NCI-H2107 treated with DMSO at 0.1 percent for 48 hours (cell line): ENCODE measurements at regions not wholly inside any gene's neighbourhood (a gene's known extent, or its start where the extent isn't known, plus 50 kb on each side); places are given as distances from the start of the nearest gene placed in this dataset.
"Not testable (repeated sequence)": the region's sequence is repeated elsewhere in the genome, so short reads cannot be mapped to it uniquely, and the experiment has no call there.

ENCODE experiments used
- DNase-seq: peaks from one replicate; lab custom pipeline; 2025; ENCODE audit not compliant: unreplicated experiment; lab: John Stamatoyannopoulos, UW

DNA sequence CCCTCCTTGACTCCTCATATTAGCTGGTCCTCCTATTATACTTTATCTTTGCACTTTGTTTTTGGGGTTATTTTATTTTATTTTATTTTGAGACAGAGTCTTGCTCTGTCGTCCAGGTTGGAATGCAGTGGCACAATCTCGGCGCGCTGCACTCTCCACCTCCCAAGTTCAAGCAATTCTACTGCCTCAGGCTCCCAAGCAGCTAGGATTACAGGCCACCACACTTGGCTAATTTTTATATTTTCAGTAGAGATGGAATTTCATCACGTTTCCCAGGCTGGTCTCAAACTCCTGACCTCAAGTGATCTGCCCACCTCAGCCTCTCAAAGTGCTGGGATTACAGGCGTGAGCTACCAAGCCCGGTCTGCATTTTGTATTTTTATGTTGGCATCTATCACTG, 126.7 kb downstream of the FOXB1 start:
- no peak for DNase-seq

DNA sequence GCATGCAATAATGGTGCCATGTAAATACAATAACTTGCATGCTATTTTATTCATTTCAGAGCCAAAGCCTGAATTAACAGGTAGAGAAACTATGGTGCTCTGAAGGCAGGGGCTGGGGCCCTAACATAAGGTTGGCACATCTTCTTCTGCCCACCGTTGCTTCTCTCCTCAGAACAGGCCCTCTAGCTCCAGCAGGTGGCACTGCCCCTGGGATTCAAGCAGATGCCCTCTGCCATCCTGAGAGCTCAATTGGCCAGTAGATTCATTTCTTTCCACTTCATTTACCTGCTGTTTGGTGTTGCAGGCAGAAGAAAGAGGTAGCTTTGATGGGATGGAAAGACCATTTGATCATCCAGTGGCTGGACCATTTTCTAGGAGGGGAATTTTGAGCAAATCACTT, 130.5 kb downstream of the FOXB1 start:
- DNase-seq, result no peak

DNA sequence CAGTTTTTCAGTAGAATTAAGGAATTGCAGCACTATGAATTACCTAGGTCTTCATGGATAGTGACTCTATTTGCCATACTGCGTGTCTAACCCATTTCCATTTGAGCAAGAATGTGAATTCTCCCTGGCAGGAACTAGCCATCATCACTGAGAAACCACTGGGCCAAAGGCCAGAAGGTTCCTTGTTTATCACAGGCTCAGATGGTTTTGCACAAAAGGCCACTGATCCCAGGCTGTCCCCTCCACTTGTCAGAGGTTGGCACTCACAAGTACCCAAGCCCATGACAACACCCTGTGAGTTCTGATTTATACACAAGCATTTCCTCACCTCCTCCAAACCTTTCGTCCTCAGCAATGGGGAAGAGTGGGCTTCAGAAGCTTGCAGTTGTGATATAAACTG, 131.8 kb downstream of the FOXB1 start:
- DNase-seq, result no peak

DNA sequence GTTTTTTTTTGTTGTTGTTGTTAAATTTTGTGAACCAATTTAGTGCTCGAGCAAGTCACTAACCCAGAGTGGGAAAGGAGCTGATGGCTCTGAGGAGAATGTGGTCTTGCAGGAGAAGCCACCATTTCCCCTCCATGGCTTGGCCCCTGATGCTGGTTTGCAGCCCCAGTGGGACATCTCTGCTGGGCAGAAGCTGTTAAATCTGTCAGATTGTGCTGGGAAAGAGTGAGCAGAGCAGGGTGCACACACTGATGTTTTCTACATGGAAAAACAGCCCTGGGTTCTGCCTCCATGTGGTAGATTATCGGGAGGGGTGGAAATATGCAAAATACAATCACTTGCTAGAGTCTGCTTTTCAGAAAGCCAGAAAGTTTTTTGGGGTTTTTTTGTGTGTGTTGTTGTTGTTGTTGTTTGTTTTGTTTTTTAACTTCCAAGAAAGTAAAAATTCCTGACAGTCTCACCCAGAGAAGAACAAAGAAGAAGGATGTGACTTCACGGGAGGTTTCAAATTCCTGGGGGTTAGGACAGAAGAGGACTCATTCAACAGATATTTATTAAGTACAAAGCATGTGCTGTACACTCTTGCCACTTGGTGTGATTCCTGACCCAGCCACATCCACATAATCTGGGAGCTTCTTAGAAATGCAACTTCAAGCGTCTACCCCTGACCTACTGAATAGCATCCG, 133.7 kb downstream of the FOXB1 start:
- DNase-seq, result no peak

DNA sequence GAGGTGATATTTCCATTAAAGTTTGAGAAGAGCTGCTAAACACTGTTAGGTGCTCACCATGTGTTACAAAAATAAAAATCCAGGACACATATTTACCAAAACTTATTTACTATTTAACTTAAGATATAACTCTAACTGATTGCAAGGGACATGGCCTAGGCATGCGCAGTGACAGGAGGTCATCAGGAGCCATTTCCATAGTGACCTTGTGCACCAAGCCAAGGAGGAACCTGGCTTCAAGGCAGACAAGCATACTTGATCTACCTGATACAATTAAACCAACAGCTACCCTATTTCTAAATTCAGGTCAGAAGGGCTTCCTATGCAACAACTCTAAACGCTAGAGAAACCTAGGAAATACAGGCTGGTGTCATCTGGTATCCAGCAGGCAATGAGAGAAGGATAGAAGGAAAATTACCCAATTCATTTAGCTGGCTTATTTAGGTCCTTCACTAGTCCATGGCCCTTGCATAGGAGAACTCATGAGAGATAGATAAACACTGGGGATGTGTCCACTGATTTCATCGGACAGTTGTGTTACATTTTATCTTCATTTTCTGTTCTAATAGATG, 134.4 kb downstream of the FOXB1 start:
- DNase-seq, result no peak

DNA sequence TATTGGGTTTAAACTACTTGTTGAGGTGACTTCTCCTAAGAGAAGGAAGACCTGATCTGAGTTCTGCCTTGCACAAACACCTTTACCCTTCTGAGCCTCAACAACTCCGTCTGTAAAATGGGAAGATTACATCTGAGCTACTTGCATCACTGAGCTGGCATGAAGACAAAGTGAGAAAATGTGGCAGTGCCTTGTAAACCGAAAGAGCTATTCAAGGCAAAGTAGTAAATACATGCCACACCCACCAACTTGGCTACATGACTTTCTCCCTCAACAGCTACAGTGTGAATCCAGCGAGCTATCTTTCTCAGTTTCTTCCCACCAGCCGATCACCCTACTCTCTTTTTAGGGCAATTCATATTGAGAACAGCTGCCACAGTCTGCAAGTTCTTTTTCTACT, 148.3 kb downstream of the FOXB1 start:
- no peak for DNase-seq

DNA sequence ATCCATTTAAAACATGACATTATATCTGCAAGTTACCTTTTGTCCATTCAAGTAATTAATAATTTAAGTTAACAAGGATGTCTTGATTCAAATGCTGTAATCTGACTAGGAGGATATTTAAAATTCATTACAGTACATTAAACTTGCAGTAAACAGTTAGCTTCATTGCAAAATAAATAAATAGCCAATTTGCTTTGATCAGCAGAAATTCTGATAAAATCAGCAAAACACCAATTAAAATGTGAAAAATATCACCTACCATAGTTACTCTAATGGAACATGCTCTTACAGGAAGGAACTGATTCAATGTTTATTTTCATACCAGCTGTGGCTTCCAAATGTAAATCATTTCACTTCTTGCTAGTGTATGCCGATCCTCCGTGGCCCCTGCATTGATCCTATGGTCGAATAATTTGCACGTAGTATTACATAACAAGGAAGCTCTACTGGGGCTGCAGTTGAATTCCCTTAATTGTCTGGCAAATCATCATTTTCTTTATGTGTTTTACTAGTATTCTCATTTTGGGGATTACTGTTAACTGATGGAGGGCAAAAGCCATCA, 150.7 kb downstream of the FOXB1 start:
- DNase-seq, result no peak

DNA sequence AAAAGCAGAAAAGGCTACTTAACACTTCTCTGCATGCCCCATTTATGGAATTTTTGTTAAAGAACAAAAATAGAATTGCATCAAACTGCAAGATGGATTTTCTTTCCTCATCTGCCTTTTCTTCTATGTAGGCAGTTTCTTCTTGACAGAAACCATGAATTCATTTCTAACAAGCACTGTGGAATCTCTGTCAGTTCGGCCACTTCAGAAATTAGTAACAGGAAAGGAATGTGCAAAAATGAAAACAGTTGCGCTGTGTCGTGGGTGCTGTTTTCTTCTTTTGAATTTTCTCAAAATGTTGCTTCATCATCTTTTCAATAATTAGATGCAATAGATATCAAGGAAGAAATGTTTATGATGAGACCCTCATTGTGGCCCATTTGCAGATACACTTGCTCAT, 151.6 kb downstream of the FOXB1 start:
- DNase-seq, result no peak

DNA sequence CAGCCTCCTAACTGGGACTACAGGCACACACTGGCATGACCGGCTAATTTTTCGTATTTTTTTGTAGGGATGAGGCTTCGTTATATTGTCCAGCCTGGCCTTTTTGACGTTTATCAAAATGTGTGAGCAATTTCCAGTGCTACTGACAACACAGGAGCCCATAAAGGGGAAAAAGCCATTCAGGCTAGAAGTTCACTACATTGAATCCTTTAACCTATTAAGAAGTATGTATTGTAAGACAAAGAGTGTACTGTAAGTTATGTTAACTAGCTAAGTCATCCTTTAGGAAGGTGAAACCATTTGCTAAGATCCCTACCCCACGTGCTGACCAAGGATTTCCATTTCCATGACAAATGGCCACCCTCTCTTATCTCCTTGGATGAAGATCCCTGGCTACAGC, 156.8 kb downstream of the FOXB1 start:
- no peak for DNase-seq

DNA sequence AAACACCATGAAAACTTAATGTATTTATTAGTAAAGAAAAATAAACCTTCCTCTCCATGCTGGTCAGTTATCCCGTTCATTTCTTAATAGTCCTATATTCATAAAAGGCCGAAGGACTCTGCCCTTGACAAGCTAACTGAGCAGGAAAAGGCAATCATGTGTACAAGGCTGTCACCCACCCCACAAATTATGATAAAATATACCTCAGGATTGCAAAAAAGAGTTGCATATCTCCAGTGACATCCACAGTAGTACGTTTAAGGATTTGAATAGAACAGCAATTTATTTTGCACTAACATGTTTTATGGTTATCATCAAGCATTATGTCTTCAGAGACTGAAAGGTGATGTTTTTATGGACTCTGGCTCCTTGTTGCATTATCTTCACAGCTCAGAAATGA, 157.6 kb downstream of the FOXB1 start:
- no peak for DNase-seq

DNA sequence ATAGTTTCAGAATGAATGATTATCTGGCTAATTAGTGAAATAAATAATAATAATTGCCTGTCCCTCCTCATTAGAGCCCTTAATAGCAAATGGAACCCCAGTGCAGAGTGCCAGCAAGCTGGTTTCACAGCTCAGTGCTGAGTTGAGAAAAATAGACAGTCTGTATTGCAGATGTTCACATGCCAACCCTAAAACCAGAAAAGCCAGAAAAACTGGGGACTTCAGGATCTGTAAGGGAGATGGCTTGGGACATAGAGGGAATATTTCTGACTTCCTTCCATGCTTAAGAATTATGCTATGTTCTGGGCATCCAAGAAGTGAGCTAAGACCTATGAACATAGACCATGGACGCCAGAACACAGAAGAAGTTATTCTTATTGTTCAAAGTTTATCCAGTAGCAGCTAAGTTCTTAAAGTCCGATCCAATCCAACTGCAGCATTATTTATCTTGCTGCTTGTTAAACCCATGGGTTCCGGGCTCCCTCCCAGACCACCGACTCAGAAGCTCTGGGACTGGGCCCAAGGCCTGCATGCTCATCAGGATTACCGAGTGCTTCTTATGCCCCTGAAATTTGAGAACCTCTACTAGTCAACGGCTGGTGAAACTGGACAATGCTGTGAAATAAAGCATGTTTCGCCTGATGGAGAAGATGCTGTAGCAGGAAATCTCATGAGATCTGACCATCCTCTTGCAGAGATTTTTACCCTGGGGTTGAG, 158.3 kb downstream of the FOXB1 start:
- DNase-seq, result no peak

DNA sequence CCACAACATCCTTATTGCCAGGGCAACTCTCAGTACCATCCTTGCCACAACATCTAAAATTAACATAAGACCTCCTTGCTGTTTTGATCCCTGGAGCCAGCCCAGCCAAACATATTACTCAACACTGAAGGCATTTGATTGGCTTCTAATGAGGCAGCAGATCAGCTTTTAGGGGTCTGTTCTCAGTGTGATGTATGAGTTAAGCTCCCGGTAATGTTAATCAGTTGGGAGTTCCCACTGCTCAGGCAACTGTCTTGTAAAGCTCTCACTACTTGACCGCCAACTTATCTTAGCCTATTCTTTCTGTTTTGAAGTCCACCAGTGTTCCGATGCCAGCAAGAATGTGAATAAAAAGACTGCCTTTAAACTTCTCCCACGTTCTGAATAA, 158.9 kb downstream of the FOXB1 start:
- DNase-seq, result no peak

DNA sequence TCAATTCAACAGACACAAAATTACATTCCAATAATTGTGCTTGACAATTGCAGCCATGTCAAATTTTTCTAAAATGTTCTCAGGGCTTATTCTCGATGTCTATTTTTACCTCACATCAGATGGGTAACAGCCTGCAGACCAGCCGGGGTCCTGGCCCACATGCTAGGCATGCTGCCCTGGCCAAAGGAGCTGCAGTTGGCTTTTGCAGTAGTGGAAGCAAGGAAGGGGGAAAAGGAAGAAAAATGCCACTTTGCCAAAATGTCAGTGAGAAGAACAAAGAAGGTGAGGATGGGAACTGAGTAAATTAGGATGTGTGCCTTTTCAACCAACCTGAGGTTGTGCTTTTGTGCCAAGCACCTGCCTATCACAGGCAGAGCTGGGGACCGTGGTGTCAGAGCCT, 161.0 kb downstream of the FOXB1 start:
- DNase-seq, result no peak

DNA sequence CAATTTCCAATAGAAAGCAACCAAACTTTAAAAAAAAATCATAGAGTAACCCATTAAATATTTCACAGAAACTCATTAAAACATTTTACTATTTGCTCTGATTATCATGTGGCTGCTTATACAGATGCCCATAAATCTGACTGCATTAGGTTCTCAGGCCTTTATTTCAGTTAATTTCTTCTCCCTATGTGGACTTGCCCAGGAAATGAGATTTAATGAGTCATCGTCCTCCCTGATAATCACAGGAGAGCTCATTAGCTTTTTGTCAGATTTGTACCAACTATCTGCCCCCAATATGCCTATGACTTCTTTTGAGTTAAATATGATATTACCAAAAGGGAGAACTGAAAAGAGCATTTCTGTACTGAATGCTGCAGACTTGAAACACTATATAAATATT, 168.0 kb downstream of the FOXB1 start:
- no peak for DNase-seq

DNA sequence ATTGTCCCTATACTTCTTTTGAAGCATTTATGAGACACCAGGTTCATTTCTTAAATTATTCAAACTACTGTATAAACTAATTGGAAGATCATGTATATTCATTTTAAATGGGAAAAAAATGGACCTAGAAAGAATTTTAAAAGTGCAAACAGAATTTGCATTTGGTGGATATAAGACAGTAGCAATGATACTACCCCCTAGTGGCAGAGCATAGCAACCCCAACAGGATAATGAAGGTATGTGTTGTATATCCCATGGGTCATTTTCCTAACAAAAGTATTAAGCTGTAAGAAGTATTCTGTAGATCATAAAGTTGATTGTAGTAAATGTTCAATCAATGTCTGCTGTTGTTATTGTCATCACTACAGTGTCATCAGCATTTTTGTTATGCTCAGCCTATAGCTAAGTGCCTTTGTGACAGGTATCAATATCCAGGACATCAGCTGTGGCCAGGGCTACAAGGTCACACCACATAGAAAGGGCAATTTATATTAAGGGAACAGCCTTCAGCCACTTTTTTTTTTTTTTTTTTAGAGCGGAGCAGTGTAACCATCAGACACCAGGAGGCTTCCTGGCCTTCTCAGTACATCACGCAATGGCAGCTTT, 175.8 kb downstream of the FOXB1 start:
- DNase-seq, result no peak

DNA sequence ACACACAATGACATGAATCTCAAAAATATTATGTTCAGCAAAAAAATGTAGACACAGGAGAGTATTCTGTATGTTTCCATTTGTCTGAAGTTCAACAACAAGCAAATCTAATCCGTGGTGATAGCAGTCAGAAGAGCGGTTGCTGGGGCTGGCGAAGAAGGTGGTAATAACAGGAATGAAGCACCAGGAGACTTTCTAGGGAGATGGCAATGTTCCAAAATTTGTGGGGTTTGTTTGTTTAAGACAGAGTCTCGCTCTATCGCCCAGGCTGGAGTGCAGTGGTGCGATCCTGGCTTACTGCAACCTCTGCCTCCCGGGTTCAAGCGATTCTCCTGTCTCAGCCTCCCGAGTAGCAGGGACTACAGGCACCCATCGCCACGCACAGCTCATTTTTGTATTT, 177.8 kb downstream of the FOXB1 start:
- DNase-seq, result not testable (repeated sequence)

DNA sequence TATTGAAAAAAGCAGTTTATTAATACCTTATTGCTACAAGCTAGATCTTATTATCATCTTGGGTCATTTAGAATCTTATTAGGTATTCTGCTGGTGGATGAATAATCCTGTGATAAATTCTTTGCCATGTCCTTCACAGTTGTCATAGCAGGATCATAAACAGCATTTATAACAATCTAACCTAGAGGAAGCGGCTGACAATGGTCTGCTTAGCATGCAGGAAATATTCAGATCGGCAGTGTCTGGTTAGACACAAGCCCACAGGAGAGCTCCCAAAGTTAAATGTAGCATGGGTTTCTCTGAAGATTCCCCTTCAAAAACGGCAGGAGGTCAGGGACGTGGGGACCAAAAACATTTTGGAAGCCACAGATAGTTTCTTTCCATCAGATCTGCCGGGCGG, 179.3 kb downstream of the FOXB1 start:
- no peak for DNase-seq

DNA sequence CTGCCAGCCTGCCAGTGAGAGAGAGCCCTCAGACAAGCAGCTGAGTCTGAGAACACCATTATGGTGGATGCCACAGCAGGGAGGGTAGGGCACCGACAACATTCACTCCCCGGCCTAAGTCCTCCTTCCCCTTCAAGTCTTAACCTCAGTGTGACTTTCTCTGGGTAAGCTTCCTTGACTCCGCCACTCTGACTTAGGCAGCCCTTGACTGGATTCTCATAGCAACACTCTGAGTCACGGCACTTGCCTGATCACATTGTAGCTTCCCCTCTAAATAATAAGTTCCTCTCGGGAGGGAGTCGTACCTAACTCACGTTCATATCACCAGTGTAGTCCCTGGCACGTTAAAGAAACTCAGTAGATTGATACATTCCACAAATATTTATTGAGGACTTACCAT, 180.5 kb downstream of the FOXB1 start:
- DNase-seq, result no peak

DNA sequence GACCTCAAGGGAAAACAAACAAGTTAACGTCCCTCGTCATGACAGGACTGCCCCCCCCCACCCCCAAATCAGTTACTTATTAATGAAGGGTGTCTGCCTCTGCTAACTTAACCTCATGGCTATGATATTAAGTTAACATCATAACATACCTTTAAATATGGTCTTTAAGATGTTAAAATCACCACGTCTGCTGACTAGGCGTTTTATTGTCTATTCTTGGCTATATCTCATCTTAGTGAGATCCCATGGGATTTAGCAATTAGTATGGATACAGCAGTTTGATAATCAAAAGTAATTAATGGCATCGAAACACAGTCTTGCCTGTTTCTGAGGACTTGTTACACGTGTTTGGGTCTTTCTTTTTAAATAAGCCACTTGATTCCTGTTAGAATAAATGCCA, 186.9 kb downstream of the FOXB1 start:
- no peak for DNase-seq

DNA sequence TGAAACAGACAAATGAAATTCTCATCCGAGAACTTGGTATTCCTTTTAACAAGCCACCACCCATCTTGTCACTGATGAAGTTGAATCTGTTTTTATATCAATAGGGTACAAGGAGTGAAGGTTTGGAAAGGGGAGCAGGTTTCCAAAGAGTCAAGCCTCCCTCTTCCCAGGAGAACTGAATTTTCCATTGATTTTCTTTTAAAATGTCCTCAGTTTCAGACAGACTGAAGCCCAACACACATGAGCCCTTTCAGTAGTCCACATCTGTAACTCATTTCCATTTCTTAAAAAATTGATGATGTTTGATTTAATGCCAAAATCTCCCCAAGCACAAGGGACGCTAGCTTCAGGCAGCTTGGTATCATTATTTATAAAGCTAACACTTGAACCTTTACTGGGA, 187.7 kb downstream of the FOXB1 start:
- no peak for DNase-seq

DNA sequence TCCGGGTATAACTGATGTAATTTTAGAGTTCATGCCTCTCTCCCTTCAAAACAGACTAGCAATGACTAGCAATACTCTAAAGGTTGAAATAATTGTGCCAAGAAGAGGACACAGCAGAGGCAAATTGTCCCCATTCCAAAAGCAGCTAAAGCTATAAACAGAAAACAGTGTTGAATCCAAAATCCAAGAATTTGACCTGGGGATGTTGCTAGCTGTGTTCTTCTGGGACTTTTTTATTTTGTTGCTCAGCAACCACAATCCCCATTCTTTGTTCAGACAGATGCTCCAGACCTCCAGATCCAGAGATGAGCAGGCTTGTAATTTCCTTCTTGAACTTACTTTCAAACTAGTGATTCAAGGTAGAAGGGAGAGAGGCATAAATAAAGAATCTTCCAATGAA, 191.5 kb downstream of the FOXB1 start:
- DNase-seq, result no peak
